ENCODE measurements at regions not wholly inside any gene's neighbourhood (a gene's known extent, or its start where the extent isn't known, plus 50 kb on each side); places are given as distances from the start of the nearest gene placed in this dataset.

DNA sequence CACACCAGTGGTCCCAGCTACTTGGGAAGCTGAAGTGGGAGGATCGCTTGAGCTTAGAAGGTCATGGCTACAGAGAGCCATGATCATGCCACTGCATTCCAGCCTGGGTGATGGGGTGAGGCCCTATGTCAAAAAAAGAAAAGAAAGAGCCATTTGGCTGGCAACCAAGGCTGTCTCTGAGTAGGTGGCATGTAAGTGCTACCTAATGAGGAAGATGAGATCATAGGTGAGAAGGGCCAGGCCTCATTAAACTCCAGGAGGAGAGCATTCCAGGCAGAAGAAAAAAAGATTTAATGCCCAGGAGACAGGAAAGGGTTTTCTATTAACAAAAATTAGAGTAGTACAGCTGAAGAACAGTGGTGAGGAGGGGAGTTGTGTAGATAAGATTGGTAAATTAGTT is 103.4 kb upstream of the ZNF678 start:
- ATAC-seq (no peak), DNase-seq (ENCODE audit: low spot score in 2 of 2) (no peak)
- no peak overlapping the region for H3K27ac Mint-ChIP-seq
- no peaks in the 10 kb centered on the region for H3K36me3 Mint-ChIP-seq
- H3K4me3 Mint-ChIP-seq: no peak overlapping the region
- no peaks in the 10 kb centered on the region for H3K9me3 Mint-ChIP-seq
- no peaks in the 10 kb centered on the region for H3K4me1 Mint-ChIP-seq

DNA sequence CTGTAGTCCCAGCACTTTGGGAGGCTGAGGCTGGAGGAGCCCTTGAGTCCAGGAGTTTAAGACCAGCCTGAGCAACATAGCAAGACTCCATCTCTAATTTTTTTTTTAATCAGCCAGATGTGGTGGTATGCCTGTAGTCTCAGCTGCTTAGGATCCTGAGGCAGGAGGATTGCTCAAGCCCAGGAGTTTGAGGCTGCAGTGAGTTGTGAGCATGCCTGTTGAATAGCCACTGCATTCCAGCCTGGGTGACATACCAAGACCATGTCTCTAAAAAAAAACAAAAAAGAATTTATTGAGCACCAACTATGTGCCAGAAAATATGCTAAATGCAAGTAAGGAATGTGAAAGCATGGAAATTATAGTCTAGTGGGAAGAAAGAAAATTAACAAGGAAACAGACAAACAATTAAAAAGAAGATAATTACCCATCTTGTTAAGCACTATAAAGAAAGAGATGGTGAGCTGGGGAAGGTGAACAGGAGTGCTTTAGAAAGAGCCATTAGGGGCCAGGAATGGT is 104.0 kb upstream of the ZNF678 start:
- Mint-ChIP-seq H3K36me3 (no peaks in the 10 kb centered on the region), H3K4me3 (no peak overlapping the region), H3K9me3 (no peaks in the 10 kb centered on the region), H3K27ac (no peak overlapping the region), H3K4me1 (no peaks in the 10 kb centered on the region)
- no peak for DNase-seq (ENCODE audit: low spot score in 2 of 2)
- no peak for ATAC-seq

DNA sequence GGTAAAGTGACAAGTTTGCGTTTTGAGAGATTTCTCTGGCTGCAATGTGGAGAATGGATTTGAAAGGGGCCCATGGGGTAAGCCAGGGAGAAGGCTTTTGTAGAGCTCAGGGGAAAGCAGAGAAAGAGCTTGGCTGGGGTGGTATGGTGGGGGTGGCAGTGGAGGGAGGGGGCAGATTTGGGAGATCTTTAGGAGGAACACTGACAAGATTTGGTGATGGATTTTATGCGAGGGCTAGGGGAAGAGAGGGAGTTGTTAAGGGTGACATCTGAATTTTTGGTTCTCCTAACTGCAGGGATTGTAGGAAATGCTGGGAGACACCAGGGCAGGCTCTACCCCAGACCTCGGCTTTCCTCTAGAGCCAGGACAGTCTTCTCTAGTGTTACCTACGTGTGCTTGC is 108.7 kb upstream of the ZNF678 start:
- Mint-ChIP-seq H3K36me3 (no peaks in the 10 kb centered on the region), H3K27ac (no peak overlapping the region), H3K4me3 (no peak overlapping the region), H3K4me1 (no peaks in the 10 kb centered on the region), H3K9me3 (no peaks in the 10 kb centered on the region)
- DNase-seq (ENCODE audit: low spot score in 2 of 2) (no peak), ATAC-seq (no peak)

DNA sequence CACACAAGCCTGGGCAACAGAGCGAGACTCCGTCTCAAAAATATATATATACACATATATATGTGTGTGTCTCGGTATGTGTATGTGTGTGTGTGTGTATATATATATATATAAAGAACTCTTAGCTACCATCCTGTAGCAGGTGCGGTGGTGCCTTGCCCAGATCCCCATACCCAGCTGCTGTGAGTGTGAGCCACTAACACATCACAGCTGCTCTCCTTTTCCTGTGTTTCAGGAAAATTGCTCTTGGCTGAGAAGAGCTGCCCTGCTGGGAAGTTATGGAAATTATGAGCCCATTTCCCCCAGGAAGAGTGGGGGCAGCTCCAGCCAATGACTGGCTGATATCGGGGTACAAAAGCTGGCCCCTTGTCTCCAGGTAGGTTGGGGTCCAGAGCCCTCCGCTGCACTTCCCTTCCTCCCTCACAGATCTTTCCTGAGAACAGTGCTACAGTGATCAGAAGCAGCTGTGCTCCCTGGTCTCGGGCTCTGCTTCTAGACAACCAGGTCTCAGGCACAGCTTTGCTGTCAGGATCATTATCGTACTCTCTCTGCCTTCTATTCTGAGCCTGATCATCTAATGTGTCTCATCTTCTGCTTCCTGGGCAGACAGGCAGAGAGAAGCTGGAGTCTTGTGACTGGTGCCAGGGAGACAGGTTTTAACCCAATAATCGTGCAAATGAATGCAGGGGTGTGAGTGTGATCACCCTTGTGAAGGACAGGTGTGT is 109.6 kb upstream of the ZNF678 start:
- Mint-ChIP-seq H3K4me1 (no peaks in the 10 kb centered on the region), H3K9me3 (no peaks in the 10 kb centered on the region), H3K36me3 (no peaks in the 10 kb centered on the region), H3K4me3 (no peak overlapping the region), H3K27ac (no peak overlapping the region)
- DNase-seq (ENCODE audit: low spot score in 2 of 2): no peak
- no peak for ATAC-seq

DNA sequence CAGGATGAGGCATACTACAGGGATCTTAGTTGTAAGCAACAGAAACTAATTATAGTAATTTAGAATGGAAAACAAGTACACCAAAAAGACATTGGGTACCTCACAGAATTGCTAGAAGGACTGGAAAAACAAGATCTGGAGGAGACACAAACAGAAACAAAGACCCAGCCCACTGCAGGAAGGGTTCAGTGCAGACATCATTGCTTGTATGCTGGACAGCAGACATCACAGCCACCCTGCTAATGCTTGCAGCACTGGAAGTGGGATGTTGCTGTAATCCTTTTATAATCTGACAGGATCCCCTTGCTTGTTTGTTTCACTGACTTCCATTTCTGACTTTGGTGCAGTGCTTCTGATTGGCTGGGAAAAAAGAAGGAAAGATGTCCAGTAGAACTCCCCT is 111.4 kb upstream of the ZNF678 start:
- Mint-ChIP-seq H3K27ac (no peak overlapping the region), H3K9me3 (no peaks in the 10 kb centered on the region), H3K36me3 (no peaks in the 10 kb centered on the region), H3K4me3 (no peak overlapping the region), H3K4me1 (no peaks in the 10 kb centered on the region)
- no peak for DNase-seq (ENCODE audit: low spot score in 2 of 2)
- ATAC-seq: no peak

DNA sequence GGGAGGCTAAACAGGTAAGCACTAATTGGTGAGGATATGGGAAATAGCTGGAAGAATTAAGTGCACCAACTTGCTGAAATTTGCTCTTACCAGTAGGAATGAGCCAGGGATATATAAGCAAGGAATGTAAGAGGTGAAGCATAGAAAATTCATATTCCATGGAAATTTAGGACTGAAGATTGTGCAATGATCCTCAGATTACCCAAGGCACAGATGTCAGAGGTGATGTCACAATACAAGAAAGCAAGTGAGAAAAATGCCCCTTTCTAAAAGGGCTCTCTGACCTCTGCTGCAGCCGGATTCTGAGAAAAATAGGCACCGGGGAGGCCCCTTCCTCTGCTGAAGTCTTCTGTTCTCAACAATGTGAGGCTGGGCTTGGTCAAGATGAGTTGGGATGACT is 112.3 kb upstream of the ZNF678 start:
- Mint-ChIP-seq H3K36me3 (no peaks in the 10 kb centered on the region), H3K27ac (no peak overlapping the region), H3K9me3 (no peaks in the 10 kb centered on the region), H3K4me1 (no peaks in the 10 kb centered on the region), H3K4me3 (no peak overlapping the region)
- DNase-seq (ENCODE audit: low spot score in 2 of 2): no peak
- no peak for ATAC-seq

DNA sequence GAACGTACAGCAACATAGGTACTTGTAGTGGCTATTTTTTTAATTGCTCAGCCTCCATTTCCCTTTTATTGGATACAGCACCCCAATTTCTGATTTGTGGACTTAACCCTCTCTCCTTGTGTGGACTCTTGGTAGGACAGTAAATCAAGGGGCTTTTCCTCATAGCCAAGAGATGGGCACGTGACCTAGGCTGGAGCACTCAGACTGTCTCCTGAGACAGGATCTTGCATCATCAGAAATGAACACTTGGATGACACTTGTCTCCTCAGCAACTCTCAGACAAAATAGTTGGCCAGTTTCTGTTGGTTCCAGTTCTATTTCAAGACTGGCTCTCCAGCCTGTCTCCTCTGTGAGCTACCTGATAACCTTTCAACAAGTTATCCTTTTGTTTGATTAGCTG is 112.9 kb upstream of the ZNF678 start:
- DNase-seq (ENCODE audit: low spot score in 2 of 2) (no peak), ATAC-seq (no peak)
- H3K4me3 Mint-ChIP-seq: no peak overlapping the region
- H3K27ac Mint-ChIP-seq: no peak overlapping the region
- no peaks in the 10 kb centered on the region for H3K4me1 Mint-ChIP-seq
- H3K36me3 Mint-ChIP-seq: no peaks in the 10 kb centered on the region
- no peaks in the 10 kb centered on the region for H3K9me3 Mint-ChIP-seq

DNA sequence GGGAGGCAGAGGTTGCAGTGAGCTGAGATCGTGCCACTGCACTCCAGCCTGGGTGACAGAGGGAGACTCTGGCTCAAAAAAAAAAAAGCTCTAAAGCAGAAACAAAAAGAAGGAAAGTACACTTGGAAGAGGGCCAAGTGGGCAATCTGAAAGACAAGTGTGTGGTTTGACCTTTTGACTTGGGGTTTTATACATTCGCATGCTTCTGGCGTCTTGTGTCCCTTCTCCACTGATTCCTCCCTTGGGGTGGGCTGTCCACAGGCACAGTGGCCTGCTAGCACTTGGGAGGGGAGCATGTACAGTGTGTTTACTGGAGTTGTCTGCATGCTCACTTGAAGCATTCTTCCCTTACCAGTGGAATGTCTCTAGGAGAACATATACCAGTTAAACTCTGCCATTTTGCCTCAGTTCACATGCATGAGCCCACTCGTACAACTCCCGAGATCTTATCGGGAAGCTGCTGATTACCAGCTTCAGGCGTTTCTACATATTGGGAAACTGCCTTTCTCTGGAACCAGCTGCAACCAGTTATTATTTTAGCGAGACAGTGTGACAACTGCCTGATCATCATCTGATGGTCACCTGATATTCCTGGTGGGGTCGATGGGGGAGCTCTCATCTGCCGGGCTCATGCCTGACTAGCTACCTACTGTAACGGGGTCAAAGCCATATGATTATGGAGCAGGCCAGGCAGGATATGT is 113.5 kb upstream of the ZNF678 start:
- H3K27ac Mint-ChIP-seq: no peak overlapping the region
- no peaks in the 10 kb centered on the region for H3K36me3 Mint-ChIP-seq
- ATAC-seq (no peak), DNase-seq (ENCODE audit: low spot score in 2 of 2) (no peak)
- H3K4me1 Mint-ChIP-seq: no peaks in the 10 kb centered on the region
- no peak overlapping the region for H3K4me3 Mint-ChIP-seq
- H3K9me3 Mint-ChIP-seq: no peaks in the 10 kb centered on the region

DNA sequence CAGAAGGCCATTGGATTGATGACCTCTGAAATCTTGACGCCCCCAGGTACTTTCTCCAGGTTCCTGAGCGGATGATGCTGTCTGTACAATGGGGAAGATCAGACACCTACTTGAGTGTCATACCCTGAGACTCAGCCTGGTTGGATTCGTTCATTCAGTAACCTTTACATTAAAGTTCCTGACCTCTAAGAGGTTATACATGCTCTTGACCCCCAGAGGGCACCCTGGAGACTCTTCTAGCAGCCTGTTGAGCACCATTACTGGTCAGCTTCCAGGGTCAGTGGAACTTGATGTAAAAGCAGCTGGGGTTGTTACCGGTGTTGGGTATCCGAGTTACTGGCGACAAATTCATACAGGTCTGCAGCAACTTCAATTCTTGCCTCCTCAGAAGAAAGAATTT is 114.3 kb upstream of the ZNF678 start:
- Mint-ChIP-seq H3K9me3 (no peaks in the 10 kb centered on the region), H3K4me1 (no peaks in the 10 kb centered on the region), H3K27ac (no peak overlapping the region), H3K36me3 (no peaks in the 10 kb centered on the region), H3K4me3 (no peak overlapping the region)
- peak; percentile 10 to 54 for DNase-seq (ENCODE audit: low spot score in 2 of 2)
- ATAC-seq: peak; percentile 50

DNA sequence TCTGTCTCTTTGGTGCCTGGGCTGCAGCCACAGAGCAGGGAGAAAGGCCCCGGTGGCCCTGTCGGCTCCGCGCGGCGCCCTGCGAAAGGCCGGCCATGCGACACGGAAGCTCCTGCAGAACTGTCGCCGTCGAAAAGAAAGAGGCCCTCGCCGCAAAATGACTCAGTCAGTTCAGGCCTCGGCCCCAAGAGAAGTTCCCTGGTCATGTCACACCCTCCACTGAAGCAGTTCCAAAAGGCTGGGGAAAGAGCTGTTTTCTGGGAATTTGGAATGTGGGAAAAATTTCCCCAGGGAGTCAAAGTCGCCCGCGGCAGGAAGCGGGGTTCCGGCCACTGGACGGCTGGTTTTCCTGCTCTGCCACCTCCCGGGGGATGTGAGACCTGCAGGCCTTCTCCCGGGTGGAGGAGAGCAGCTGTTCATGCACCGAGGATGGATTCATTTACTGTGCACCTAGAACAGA is 115.8 kb upstream of the ZNF678 start:
- no peak overlapping the region for H3K27ac Mint-ChIP-seq

DNA sequence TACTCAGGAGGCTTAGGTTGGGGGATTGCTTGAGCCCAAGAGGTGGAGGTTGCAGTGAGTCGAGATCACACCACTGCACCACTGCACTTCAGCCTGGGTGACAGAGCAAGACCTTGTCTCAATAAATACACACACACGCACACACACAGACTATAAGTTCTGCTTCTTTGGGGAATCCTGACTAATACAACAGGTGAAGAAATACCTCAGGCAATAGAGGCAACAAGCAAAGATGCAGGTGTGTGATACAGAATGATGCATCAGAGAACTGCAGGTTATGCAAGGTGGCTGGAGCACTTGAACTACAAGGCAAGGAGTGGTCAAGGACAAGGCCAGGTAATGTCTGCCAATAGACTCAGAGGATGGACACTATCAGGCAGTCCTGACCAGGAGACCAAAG is 117.6 kb upstream of the ZNF678 start:
- H3K4me1 Mint-ChIP-seq: no peaks in the 10 kb centered on the region
- H3K9me3 Mint-ChIP-seq: no peaks in the 10 kb centered on the region
- H3K36me3 Mint-ChIP-seq: no peaks in the 10 kb centered on the region
- H3K4me3 Mint-ChIP-seq: no peak overlapping the region
- ATAC-seq (no peak), DNase-seq (ENCODE audit: low spot score in 2 of 2) (no peak)
- H3K27ac Mint-ChIP-seq: no peak overlapping the region

More for the DNA sequence above, 115.8 kb upstream of the ZNF678 start:
- Mint-ChIP-seq H3K9me3 (no peaks in the 10 kb centered on the region), H3K4me3 (no peak overlapping the region), H3K36me3 (no peaks in the 10 kb centered on the region), H3K4me1 (no peaks in the 10 kb centered on the region)
- DNase-seq (ENCODE audit: low spot score in 2 of 2) (no peak), ATAC-seq (no peak)

DNA sequence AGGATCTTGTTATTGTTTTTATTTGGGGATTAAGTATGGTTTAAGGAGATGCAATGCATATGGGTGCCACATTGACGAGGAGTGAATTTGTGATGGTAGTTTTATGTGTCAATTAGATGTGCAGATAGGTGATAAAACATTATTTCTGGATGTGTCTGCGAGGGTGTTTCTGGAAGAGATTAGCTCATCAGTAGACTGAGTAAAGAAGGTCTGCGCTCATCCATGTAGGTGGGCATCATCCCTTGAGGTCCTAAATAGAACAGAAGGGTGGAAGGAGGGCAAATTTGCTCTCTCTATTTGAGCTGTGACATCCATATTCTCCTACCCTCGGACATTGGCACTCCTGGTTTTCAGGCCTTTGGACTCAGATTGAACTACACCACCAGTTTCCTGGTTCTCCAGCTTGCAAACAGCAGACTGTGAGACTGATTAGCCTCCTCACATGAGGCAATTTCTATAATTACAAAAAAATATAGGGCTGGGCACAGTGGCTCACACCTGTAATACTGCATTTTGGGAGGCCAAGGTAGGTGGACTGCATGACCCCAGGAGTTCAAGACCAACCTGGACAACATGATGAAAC is 118.2 kb upstream of the ZNF678 start:
- DNase-seq (ENCODE audit: low spot score in 2 of 2) (no peak), ATAC-seq (no peak)
- H3K4me1 Mint-ChIP-seq: no peaks in the 10 kb centered on the region
- no peak overlapping the region for H3K4me3 Mint-ChIP-seq
- no peaks in the 10 kb centered on the region for H3K36me3 Mint-ChIP-seq
- no peaks in the 10 kb centered on the region for H3K9me3 Mint-ChIP-seq
- H3K27ac Mint-ChIP-seq: no peak overlapping the region

DNA sequence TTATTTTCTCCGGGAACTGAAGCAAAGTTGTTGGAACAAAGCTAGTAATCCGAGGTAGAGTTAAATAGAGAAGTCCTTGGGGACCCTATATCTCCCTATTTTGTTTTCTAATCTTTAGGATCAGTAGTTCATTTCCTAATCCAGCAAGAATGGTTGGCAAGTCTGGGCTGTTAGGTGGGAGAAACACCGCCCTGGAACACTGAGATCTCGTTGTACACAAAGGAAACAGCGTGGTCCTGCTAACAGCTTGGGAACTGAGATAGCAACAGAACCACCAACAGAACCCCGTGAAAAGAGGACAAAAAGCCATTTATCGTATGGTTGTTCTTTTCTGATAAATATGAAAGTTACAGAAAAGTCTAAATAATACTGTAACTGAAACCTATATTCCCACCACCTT is 121.9 kb upstream of the CDC42BPA start:
- peaks cover 5% of the 10 kb centered on the region for H3K4me1 Mint-ChIP-seq
- H3K4me3 Mint-ChIP-seq: no peak overlapping the region
- no peak overlapping the region for H3K27ac Mint-ChIP-seq
- ATAC-seq: no peak
- no peak for DNase-seq (ENCODE audit: low spot score in 2 of 2)
- no peaks in the 10 kb centered on the region for H3K36me3 Mint-ChIP-seq
- H3K9me3 Mint-ChIP-seq: no peaks in the 10 kb centered on the region

DNA sequence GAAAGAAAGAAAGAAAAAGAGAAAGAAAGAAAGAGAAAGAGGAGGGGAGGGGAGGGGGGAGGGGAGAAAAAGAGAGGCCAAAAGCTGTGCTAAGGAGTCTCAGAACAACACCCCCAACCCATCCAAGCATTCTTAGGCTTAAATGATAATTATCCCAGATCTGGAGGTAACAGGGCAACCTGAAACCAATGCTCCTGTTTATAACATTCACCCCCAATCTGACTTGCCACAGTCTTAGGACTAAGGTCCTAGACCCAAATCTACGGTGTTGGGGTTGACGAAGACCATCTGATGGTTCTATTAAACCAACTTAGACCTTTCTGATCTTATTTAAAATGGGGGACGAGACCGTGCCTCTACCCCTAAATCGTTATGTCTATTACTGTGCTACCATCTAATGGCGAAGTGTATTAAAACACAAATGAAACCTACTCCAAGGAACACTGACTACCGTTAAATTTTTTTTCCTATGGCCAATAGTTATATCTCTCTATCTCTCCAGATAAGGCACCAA is 119.3 kb upstream of the CDC42BPA start:
- ATAC-seq (no peak), DNase-seq (ENCODE audit: low spot score in 2 of 2) (no peak)
- H3K9me3 Mint-ChIP-seq: no peaks in the 10 kb centered on the region
- H3K36me3 Mint-ChIP-seq: no peaks in the 10 kb centered on the region
- H3K4me3 Mint-ChIP-seq: no peak overlapping the region
- no peak overlapping the region for H3K27ac Mint-ChIP-seq
- H3K4me1 Mint-ChIP-seq: peaks cover 5% of the 10 kb centered on the region

DNA sequence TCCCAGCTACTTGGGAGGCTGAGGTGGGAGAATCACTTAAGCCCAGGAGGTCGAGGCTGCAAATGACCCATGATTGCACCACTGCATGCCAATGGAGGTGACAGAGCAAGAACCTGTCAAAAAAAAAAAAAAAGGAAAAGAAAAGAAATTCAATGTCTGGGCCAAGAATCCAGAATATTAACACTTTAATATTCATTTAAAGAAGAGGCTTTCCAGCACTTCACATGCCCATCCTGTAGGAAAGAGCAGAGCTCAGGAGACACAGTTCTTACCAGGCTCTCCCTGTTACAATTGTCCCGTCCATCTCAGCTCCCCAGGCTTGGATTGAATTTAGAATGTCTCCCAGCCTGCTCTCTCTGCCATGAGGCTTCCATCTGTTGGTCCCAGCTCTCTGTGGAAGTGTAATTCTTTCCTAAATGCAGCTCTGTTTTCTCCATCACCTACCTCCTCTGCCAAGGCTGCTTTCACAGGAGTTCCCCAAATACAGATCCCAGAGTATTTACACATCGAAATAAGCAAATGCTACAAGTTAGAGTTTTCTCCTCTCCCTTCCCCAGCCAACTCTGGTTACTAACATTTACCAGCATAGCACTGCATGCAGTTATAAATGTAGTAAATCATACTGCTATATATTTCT is 116.6 kb upstream of the CDC42BPA start:
- no peak overlapping the region for H3K4me3 Mint-ChIP-seq
- peaks cover 5% of the 10 kb centered on the region for H3K4me1 Mint-ChIP-seq
- ATAC-seq (no peak), DNase-seq (ENCODE audit: low spot score in 2 of 2) (no peak)
- H3K36me3 Mint-ChIP-seq: no peaks in the 10 kb centered on the region
- no peak overlapping the region for H3K27ac Mint-ChIP-seq
- no peaks in the 10 kb centered on the region for H3K9me3 Mint-ChIP-seq

All from stimulated activated effector memory CD8-positive, alpha-beta T cell treated with anti-CD3 and anti-CD28 coated beads, Interleukin-12 subunit alpha, Interleukin-12 subunit beta, amount 100 ng/mL, for 72 hours (primary cell).